Stimulated activated CD4-positive, alpha-beta T cell treated with anti-CD3 and anti-CD28 coated beads, Interleukin-12 subunit alpha, Interleukin-12 subunit beta, amount 100 ng/mL, for 4 hours (primary cell): ENCODE measurements at regions not wholly inside any gene's neighbourhood (a gene's known extent, or its start where the extent isn't known, plus 50 kb on each side); places are given as distances from the start of the nearest gene placed in this dataset.
"Not testable (repeated sequence)": the region's sequence is repeated elsewhere in the genome, so short reads cannot be mapped to it uniquely, and the experiment has no call there.

Experiments
- DNase-seq: peaks from one replicate; pipeline ENCODE4 v3.0.0-alpha.2; 2020

GRCh38 chr2:39487398-39488250, 50.5 kb upstream of the MAP4K3 start:
- DNase-seq = no peak

GRCh38 chr2:39488450-39488849, 51.4 kb upstream of the MAP4K3 start:
- DNase-seq = no peak

- DNase-seq = no peak
Observed at GRCh38 chr2:39490586-39490985, 53.5 kb upstream of the MAP4K3 start.

GRCh38 chr2:39491653-39492052, 54.6 kb upstream of the MAP4K3 start:
- DNase-seq = no peak

GRCh38 chr2:39492095-39492590, 55.1 kb upstream of the MAP4K3 start:
- DNase-seq = no peak

- DNase-seq = no peak
Observed at GRCh38 chr2:39492716-39493115, 55.6 kb upstream of the MAP4K3 start.

GRCh38 chr2:39494784-39495251, 57.7 kb upstream of the MAP4K3 start:
- DNase-seq = no peak

GRCh38 chr2:39497082-39497801, 60.2 kb upstream of the MAP4K3 start:
- DNase-seq = no peak

GRCh38 chr2:39498176-39498575, 61.1 kb upstream of the MAP4K3 start:
- not testable (repeated sequence) for DNase-seq

- no peak for DNase-seq
Observed at GRCh38 chr2:39498786-39499185, 61.7 kb upstream of the MAP4K3 start.

- no peak for DNase-seq
Observed at GRCh38 chr2:39499336-39499735, 62.3 kb upstream of the MAP4K3 start.

- no peak for DNase-seq
Observed at GRCh38 chr2:39501412-39501811, 64.3 kb upstream of the MAP4K3 start.

GRCh38 chr2:39503277-39503676, 66.2 kb upstream of the MAP4K3 start:
- no peak for DNase-seq

GRCh38 chr2:39504790-39505335, 67.8 kb upstream of the MAP4K3 start:
- DNase-seq = no peak

GRCh38 chr2:39506215-39506614, 69.1 kb upstream of the MAP4K3 start:
- DNase-seq = no peak

GRCh38 chr2:39508198-39508597, 71.1 kb upstream of the MAP4K3 start:
- no peak for DNase-seq

GRCh38 chr2:39510140-39510539, 73.1 kb upstream of the MAP4K3 start:
- DNase-seq = no peak

- no peak for DNase-seq
Observed at GRCh38 chr2:39511219-39511604, 74.1 kb upstream of the MAP4K3 start.

- DNase-seq = no peak
Observed at GRCh38 chr2:39511605-39512433, 74.7 kb upstream of the MAP4K3 start.

- DNase-seq = no peak
Observed at GRCh38 chr2:39512434-39512935, 75.4 kb upstream of the MAP4K3 start.

GRCh38 chr2:39512941-39513340, 75.9 kb upstream of the MAP4K3 start:
- DNase-seq = no peak

- DNase-seq = peak; percentile 57
Observed at GRCh38 chr2:39513641-39514094, 76.6 kb upstream of the MAP4K3 start.
